ENCODE measurements at regions not wholly inside any gene's neighbourhood (a gene's known extent, or its start where the extent isn't known, plus 50 kb on each side); places are given as distances from the start of the nearest gene placed in this dataset.

GRCh38 chr1:110765640-110766335 lies 91.0 kb upstream of the KCNA3 start:
- peak in 3 of 14 donors; percentile 4 to 29 (median 4) for DNase-seq

GRCh38 chr1:110763149-110763548 lies 88.4 kb upstream of the KCNA3 start:
- DNase-seq = no peak

GRCh38 chr1:110760321-110760720 lies 85.6 kb upstream of the KCNA3 start:
- no peak for DNase-seq

- DNase-seq = peak in 7 of 14 donors; percentile 7 to 56 (median 20)
Observed at GRCh38 chr1:110756506-110756905, 81.8 kb upstream of the KCNA3 start.

GRCh38 chr1:110752941-110753725 lies 78.4 kb upstream of the KCNA3 start:
- no peak for DNase-seq

GRCh38 chr1:110750562-110750961 lies 75.8 kb upstream of the KCNA3 start:
- DNase-seq = no peak

- peak in 1 of 14 donors; percentile 78 for DNase-seq
Observed at GRCh38 chr1:110749960-110750359, 75.2 kb upstream of the KCNA3 start.

- peak in 3 of 14 donors; percentile 1 to 9 (median 8) for DNase-seq
Observed at GRCh38 chr1:110746644-110747259, 72.0 kb upstream of the KCNA3 start.

GRCh38 chr1:110743397-110743796 lies 68.7 kb upstream of the KCNA3 start:
- no peak for DNase-seq

GRCh38 chr1:110736900-110737605 lies 62.3 kb upstream of the KCNA3 start:
- no peak for DNase-seq

- DNase-seq = peak in 2 of 14 donors; percentile 14 to 16
Observed at GRCh38 chr1:110734133-110734680, 59.5 kb upstream of the KCNA3 start.

- DNase-seq = no peak
Observed at GRCh38 chr1:110731529-110731928, 56.8 kb upstream of the KCNA3 start.

- no peak for DNase-seq
Observed at GRCh38 chr1:110728388-110729001, 53.8 kb upstream of the KCNA3 start.

GRCh38 chr1:110727246-110727645 lies 52.5 kb upstream of the KCNA3 start:
- DNase-seq = no peak

- DNase-seq = no peak
Observed at GRCh38 chr1:110726755-110727154, 52.0 kb upstream of the KCNA3 start.
